ENCODE measurements at regions not wholly inside any gene's neighbourhood (a gene's known extent, or its start where the extent isn't known, plus 50 kb on each side); places are given as distances from the start of the nearest gene placed in this dataset.

DNA sequence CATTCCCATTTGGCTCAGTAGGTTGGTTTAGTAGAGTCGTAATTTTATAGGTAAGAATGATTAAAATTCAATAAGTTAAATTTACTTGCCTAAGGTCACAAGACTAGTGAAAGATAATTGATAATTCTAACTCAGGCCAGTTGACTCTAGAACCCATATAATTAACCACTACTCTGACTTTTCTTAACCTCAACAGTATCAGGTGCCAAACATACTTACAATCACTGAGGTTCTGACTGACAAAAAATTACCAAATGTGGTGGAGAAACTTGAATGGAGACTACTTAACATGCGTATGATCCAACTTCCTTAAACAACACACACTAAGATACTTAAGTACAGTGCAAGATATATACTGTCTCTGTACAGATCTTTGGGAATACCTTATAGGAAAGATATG, 667.3 kb upstream of the SORCS1 start:
- H2AFZ ChIP-seq (ENCODE audit: low read depth, low read length): no peak overlapping the region
- no peak overlapping the region for H3K4me3 ChIP-seq (ENCODE audit: low read length)
- TF ChIP-seq TAF1 (IDR thresholded peaks at IDR 0.05; ENCODE audit: low read depth) (no peak), EP300 (conservative IDR thresholded peaks at IDR 0.05; ENCODE audit: poor library complexity, severe bottlenecking) (no peak), SMC3 (conservative IDR thresholded peaks at IDR 0.05; ENCODE audit: poor library complexity) (no peak), MXI1 (conservative IDR thresholded peaks at IDR 0.05; ENCODE audit: poor library complexity, severe bottlenecking) (no peak), EZH2 (IDR thresholded peaks at IDR 0.05; ENCODE audit: borderline replicate concordance, insufficient read depth, low read length, poor library complexity, severe bottlenecking) (no peak), RAD21 (conservative IDR thresholded peaks at IDR 0.05) (no peak), POLR2AphosphoS5 (IDR thresholded peaks at IDR 0.05) (no peak)
- TF ChIP-seq, protein P1, sequence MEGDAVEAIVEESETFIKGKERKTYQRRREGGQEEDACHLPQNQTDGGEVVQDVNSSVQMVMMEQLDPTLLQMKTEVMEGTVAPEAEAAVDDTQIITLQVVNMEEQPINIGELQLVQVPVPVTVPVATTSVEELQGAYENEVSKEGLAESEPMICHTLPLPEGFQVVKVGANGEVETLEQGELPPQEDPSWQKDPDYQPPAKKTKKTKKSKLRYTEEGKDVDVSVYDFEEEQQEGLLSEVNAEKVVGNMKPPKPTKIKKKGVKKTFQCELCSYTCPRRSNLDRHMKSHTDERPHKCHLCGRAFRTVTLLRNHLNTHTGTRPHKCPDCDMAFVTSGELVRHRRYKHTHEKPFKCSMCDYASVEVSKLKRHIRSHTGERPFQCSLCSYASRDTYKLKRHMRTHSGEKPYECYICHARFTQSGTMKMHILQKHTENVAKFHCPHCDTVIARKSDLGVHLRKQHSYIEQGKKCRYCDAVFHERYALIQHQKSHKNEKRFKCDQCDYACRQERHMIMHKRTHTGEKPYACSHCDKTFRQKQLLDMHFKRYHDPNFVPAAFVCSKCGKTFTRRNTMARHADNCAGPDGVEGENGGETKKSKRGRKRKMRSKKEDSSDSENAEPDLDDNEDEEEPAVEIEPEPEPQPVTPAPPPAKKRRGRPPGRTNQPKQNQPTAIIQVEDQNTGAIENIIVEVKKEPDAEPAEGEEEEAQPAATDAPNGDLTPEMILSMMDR (IDR thresholded peaks at IDR 0.05; ENCODE audit: poor library complexity, severe bottlenecking): no peak
- TF ChIP-seq, protein P2, sequence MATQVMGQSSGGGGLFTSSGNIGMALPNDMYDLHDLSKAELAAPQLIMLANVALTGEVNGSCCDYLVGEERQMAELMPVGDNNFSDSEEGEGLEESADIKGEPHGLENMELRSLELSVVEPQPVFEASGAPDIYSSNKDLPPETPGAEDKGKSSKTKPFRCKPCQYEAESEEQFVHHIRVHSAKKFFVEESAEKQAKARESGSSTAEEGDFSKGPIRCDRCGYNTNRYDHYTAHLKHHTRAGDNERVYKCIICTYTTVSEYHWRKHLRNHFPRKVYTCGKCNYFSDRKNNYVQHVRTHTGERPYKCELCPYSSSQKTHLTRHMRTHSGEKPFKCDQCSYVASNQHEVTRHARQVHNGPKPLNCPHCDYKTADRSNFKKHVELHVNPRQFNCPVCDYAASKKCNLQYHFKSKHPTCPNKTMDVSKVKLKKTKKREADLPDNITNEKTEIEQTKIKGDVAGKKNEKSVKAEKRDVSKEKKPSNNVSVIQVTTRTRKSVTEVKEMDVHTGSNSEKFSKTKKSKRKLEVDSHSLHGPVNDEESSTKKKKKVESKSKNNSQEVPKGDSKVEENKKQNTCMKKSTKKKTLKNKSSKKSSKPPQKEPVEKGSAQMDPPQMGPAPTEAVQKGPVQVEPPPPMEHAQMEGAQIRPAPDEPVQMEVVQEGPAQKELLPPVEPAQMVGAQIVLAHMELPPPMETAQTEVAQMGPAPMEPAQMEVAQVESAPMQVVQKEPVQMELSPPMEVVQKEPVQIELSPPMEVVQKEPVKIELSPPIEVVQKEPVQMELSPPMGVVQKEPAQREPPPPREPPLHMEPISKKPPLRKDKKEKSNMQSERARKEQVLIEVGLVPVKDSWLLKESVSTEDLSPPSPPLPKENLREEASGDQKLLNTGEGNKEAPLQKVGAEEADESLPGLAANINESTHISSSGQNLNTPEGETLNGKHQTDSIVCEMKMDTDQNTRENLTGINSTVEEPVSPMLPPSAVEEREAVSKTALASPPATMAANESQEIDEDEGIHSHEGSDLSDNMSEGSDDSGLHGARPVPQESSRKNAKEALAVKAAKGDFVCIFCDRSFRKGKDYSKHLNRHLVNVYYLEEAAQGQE (IDR thresholded peaks at IDR 0.05; ENCODE audit: borderline replicate concordance): no peak
- H4K20me1 ChIP-seq (ENCODE audit: insufficient read depth): no peaks in the 10 kb centered on the region
- H3K27me3 ChIP-seq (ENCODE audit: insufficient read depth, low read depth, low read length): no peaks in the 10 kb centered on the region
- no peaks in the 10 kb centered on the region for H3F3A ChIP-seq (ENCODE audit: insufficient read depth, low read length, poor library complexity, severe bottlenecking)
- H3K27ac ChIP-seq (ENCODE audit: low read length): no peak overlapping the region
- H3K9ac ChIP-seq (ENCODE audit: low read length): no peak overlapping the region
- no peak overlapping the region for H3K4me2 ChIP-seq (ENCODE audit: low read length)
- no peaks in the 10 kb centered on the region for H3K36me3 ChIP-seq (ENCODE audit: insufficient read depth, low read length)
- no peaks in the 10 kb centered on the region for H3K9me3 ChIP-seq (ENCODE audit: low read length)
- no peaks in the 10 kb centered on the region for H3K79me2 ChIP-seq (replicated peaks; ENCODE audit: insufficient read depth, low read length)
- no peaks in the 10 kb centered on the region for H3K9me2 ChIP-seq (ENCODE audit: insufficient read depth, low read length)

DNA sequence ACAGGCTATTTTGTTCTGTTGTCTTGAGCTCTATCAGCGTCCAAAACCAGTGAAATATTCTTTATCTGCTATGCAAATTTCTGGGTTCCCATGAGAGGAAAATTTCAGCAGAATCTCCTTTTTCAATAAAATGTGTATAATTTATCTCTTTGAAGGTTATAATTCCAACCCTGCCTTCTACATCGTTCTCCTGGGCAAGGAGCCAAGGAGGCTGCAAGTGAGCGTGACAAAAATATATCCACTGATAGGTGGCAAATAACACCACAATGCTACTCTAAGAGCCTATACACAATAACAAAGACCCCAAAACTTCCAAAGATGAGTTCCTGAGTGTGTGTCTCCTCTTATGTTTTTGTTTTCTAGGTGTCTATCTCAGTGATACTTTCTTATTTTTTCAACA, 664.7 kb upstream of the SORCS1 start:
- Histone ChIP-seq H3K9me3 (ENCODE audit: low read length) (no peaks in the 10 kb centered on the region), H3K9ac (ENCODE audit: low read length) (no peak overlapping the region), H3K79me2 (replicated peaks; ENCODE audit: insufficient read depth, low read length) (no peaks in the 10 kb centered on the region), H2AFZ (ENCODE audit: low read depth, low read length) (no peak overlapping the region), H3K27ac (ENCODE audit: low read length) (no peak overlapping the region), H3K4me3 (ENCODE audit: low read length) (no peak overlapping the region), H3K27me3 (ENCODE audit: insufficient read depth, low read depth, low read length) (no peaks in the 10 kb centered on the region), H3K9me2 (ENCODE audit: insufficient read depth, low read length) (no peaks in the 10 kb centered on the region), H3K4me2 (ENCODE audit: low read length) (no peak overlapping the region), H4K20me1 (ENCODE audit: insufficient read depth) (no peaks in the 10 kb centered on the region), H3F3A (ENCODE audit: insufficient read depth, low read length, poor library complexity, severe bottlenecking) (no peaks in the 10 kb centered on the region), H3K36me3 (ENCODE audit: insufficient read depth, low read length) (no peaks in the 10 kb centered on the region)
- TF ChIP-seq SMC3 (conservative IDR thresholded peaks at IDR 0.05; ENCODE audit: poor library complexity) (no peak), EZH2 (IDR thresholded peaks at IDR 0.05; ENCODE audit: borderline replicate concordance, insufficient read depth, low read length, poor library complexity, severe bottlenecking) (no peak), MXI1 (conservative IDR thresholded peaks at IDR 0.05; ENCODE audit: poor library complexity, severe bottlenecking) (no peak)
- TF ChIP-seq, protein P2 (IDR thresholded peaks at IDR 0.05; ENCODE audit: borderline replicate concordance): no peak
